HG03520 (cell line): ENCODE measurements at regions not wholly inside any gene's neighbourhood (a gene's known extent, or its start where the extent isn't known, plus 50 kb on each side); places are given as distances from the start of the nearest gene placed in this dataset.
"Not testable (repeated sequence)": the region's sequence is repeated elsewhere in the genome, so short reads cannot be mapped to it uniquely, and the experiment has no call there.

Experiments used
- ATAC-seq: cut with Tn5 transposase; IDR thresholded peaks from one replicate; pipeline ENCODE4 v1.9.1; 2021; ENCODE audit warnings: mild to moderate bottlenecking, moderate library complexity; ENCODE audit not compliant: unreplicated experiment

GRCh38 chr12:58615576-58615975 lies 304.7 kb downstream of the LRIG3 start:
- ATAC-seq: no peak

- ATAC-seq: no peak
These were observed 303.7 kb downstream of the LRIG3 start for GRCh38 chr12:58616618-58617017.

- no peak for ATAC-seq
These were observed 299.2 kb downstream of the LRIG3 start for GRCh38 chr12:58621126-58621525.

- ATAC-seq: no peak
These were observed 290.9 kb downstream of the LRIG3 start for GRCh38 chr12:58629376-58629775.

GRCh38 chr12:58633479-58633878 lies 286.8 kb downstream of the LRIG3 start:
- ATAC-seq: no peak

- ATAC-seq: no peak
These were observed 280.9 kb downstream of the LRIG3 start for GRCh38 chr12:58639318-58639934.

- no peak for ATAC-seq
These were observed 280.0 kb downstream of the LRIG3 start for GRCh38 chr12:58640314-58640713.

- ATAC-seq: no peak
These were observed 274.4 kb downstream of the LRIG3 start for GRCh38 chr12:58645946-58646345.

GRCh38 chr12:58647495-58647894 lies 272.8 kb downstream of the LRIG3 start:
- ATAC-seq: no peak

GRCh38 chr12:58648176-58648575 lies 272.1 kb downstream of the LRIG3 start:
- ATAC-seq: no peak

GRCh38 chr12:58651850-58652249 lies 268.5 kb downstream of the LRIG3 start:
- ATAC-seq: no peak

GRCh38 chr12:58654021-58654420 lies 266.3 kb downstream of the LRIG3 start:
- no peak for ATAC-seq

GRCh38 chr12:58655375-58655774 lies 264.9 kb downstream of the LRIG3 start:
- ATAC-seq: no peak

- no peak for ATAC-seq
These were observed 263.9 kb downstream of the LRIG3 start for GRCh38 chr12:58656254-58657009.

GRCh38 chr12:58657190-58657589 lies 263.1 kb downstream of the LRIG3 start:
- ATAC-seq: no peak

GRCh38 chr12:58665375-58665774 lies 254.9 kb downstream of the LRIG3 start:
- ATAC-seq: no peak

GRCh38 chr12:58668233-58668632 lies 252.1 kb downstream of the LRIG3 start:
- no peak for ATAC-seq

GRCh38 chr12:58668871-58669270 lies 251.4 kb downstream of the LRIG3 start:
- no peak for ATAC-seq

GRCh38 chr12:58670623-58671022 lies 249.7 kb downstream of the LRIG3 start:
- no peak for ATAC-seq

GRCh38 chr12:58671196-58671595 lies 249.1 kb downstream of the LRIG3 start:
- no peak for ATAC-seq

GRCh38 chr12:58673021-58673420 lies 247.3 kb downstream of the LRIG3 start:
- no peak for ATAC-seq

- ATAC-seq: not testable (repeated sequence)
These were observed 242.5 kb downstream of the LRIG3 start for GRCh38 chr12:58677833-58678232.

- ATAC-seq: no peak
These were observed 241.6 kb downstream of the LRIG3 start for GRCh38 chr12:58678753-58679152.
